Endothelial cell of umbilical vein (primary cell): ENCODE measurements at regions not wholly inside any gene's neighbourhood (a gene's known extent, or its start where the extent isn't known, plus 50 kb on each side); places are given as distances from the start of the nearest gene placed in this dataset.

Experiments used
- BruUV-seq: library from RNA; stranded (reverse); fragments of 400-500 nt; replicated peaks from 2 replicates; lab custom pipeline; 2021; lab: Mats Ljungman, UMichigan
- CTCF ChIA-PET: fragments of 300-600, 350-600 bp; sonication (Branson Sonifier 250); formaldehyde crosslinking; loops from one replicate; lab custom pipeline; 2021; ENCODE audit warnings: antibody characterized with exemption, inconsistent platforms; lab: Charles Lee
- POLR2A ChIA-PET: fragments of 300-600, 350-600 bp; sonication (Branson Sonifier 250); formaldehyde crosslinking; loops from one replicate; lab custom pipeline; 2021; ENCODE audit warnings: antibody characterized with exemption, inconsistent platforms; lab: Charles Lee
- DNase-seq: peaks from one replicate; pipeline ENCODE4 v3.0.0-alpha.2; 2011; ENCODE audit warnings: low read depth, low spot score
- FAIRE-seq: peaks from 2 replicates; lab custom pipeline; 2011; peaks lifted over from hg19 to GRCh38; lab: Jason Lieb, UNC
- H2AFZ ChIP-seq: 2 replicates; pipeline ENCODE4 v1.6.0; 2012; ENCODE audit warnings: low read depth, low read length, control low read depth, inconsistent platforms
- H3K27ac ChIP-seq: 2 replicates; pipeline ENCODE4 v1.5.1; 2011; ENCODE audit warnings: low read depth, mild to moderate bottlenecking, control low read depth, low read length, moderate library complexity; ENCODE audit not compliant: insufficient read depth
- H3K27me3 ChIP-seq, 2 experiments: 2 replicates each; pipeline versions ENCODE4 v1.6.0 to v1.6.1; 2011; ENCODE audit warnings: low read length in 2 of 2, mixed read lengths in 1 of 2; ENCODE audit not compliant: control insufficient read depth in 2 of 2, insufficient read depth in 2 of 2
- H3K36me3 ChIP-seq, 2 experiments: 2 replicates in 1 of 2; 3 replicates in 1 of 2; pipeline ENCODE4 v1.5.1; 2011; ENCODE audit warnings: low read length in 2 of 2, mild to moderate bottlenecking in 1 of 2, moderate library complexity in 1 of 2; ENCODE audit not compliant: control insufficient read depth in 2 of 2, insufficient read depth in 2 of 2; ENCODE audit errors: extremely low read depth in 1 of 2
- H3K4me1 ChIP-seq: 3 replicates; pipeline ENCODE4 v1.5.1; 2011; ENCODE audit warnings: mild to moderate bottlenecking, low read length; ENCODE audit not compliant: control insufficient read depth, insufficient read depth; ENCODE audit errors: extremely low read depth
- H3K4me2 ChIP-seq: 2 replicates; pipeline ENCODE4 v1.6.1; 2011; ENCODE audit warnings: low read length, control low read depth, mixed read lengths; ENCODE audit not compliant: insufficient read depth
- H3K4me3 ChIP-seq, 3 experiments: fragments of 200-600 bp in 1 of 3; sonication (generic), shearing (Covaris generic) in 1 of 3; replicated peaks in 1 of 3; 2 replicates each; pipeline ENCODE4 v1.5.1; 2011 to 2016; ENCODE audit warnings: control low read depth in 3 of 3, low read length in 3 of 3, mild to moderate bottlenecking in 2 of 3, inconsistent platforms in 1 of 3, low read depth in 1 of 3, moderate library complexity in 1 of 3; ENCODE audit not compliant: insufficient read depth in 1 of 3
- H3K79me2 ChIP-seq: 2 replicates; pipeline ENCODE4 v1.6.0; 2012; ENCODE audit warnings: low read length, inconsistent platforms; ENCODE audit not compliant: control insufficient read depth, insufficient read depth
- H3K9ac ChIP-seq: replicated peaks from 2 replicates; pipeline ENCODE3; 2011; ENCODE audit warnings: low read length, control low read depth; ENCODE audit not compliant: insufficient read depth; ENCODE audit errors: extremely low read depth
- H3K9me1 ChIP-seq: replicated peaks from 3 replicates; pipeline ENCODE4 v1.6.0; 2011; ENCODE audit warnings: mild to moderate bottlenecking, low read length; ENCODE audit not compliant: control insufficient read depth, insufficient read depth; ENCODE audit errors: extremely low read depth
- H3K9me3 ChIP-seq: replicated peaks from 2 replicates; pipeline ENCODE4 v1.5.1; 2012; ENCODE audit warnings: low read length, inconsistent platforms; ENCODE audit not compliant: control insufficient read depth, insufficient read depth
- H4K20me1 ChIP-seq: replicated peaks from 2 replicates; pipeline ENCODE3; 2011; ENCODE audit warnings: mild to moderate bottlenecking, low read length; ENCODE audit not compliant: control insufficient read depth, insufficient read depth; ENCODE audit errors: extremely low read depth
- EZH2 ChIP-seq: IDR thresholded peaks from 2 replicates; pipeline ENCODE4 v1.6.1; 2012; ENCODE audit warnings: borderline replicate concordance, low read depth, mild to moderate bottlenecking, moderate library complexity, low read length, inconsistent platforms; ENCODE audit not compliant: severe bottlenecking
- FOS ChIP-seq: IDR thresholded peaks from 2 replicates; pipeline ENCODE4 v1.6.1; 2011; ENCODE audit warnings: mild to moderate bottlenecking, low read length, moderate library complexity, borderline replicate concordance; ENCODE audit not compliant: insufficient read depth
- GATA2 ChIP-seq: IDR thresholded peaks from 2 replicates; pipeline ENCODE4 v1.7.0; 2011; ENCODE audit warnings: low read depth, mild to moderate bottlenecking, moderate library complexity, mixed read lengths, low read length; ENCODE audit not compliant: insufficient read length, insufficient read depth
- JUN ChIP-seq: IDR thresholded peaks from 2 replicates; pipeline ENCODE4 v1.6.1; 2011; ENCODE audit warnings: borderline replicate concordance, low read depth; ENCODE audit not compliant: insufficient read length, insufficient read depth
- MYC ChIP-seq: IDR thresholded peaks from one replicate; pipeline ENCODE4 v1.6.1; 2011; ENCODE audit warnings: mild to moderate bottlenecking, low read depth, low read length
- POLR2A ChIP-seq: IDR thresholded peaks from 2 replicates; pipeline ENCODE4 v1.6.1; 2012; ENCODE audit warnings: low read depth, mild to moderate bottlenecking, control low read depth, low read length
- POLR2AphosphoS5 ChIP-seq: IDR thresholded peaks from 2 replicates; pipeline ENCODE4 v1.6.1; 2012; ENCODE audit warnings: low read depth, mild to moderate bottlenecking, control low read depth, low read length, moderate library complexity; ENCODE audit not compliant: insufficient read depth
- dilution Hi-C: fragments of 300-500 bp; cut with MboI; formaldehyde crosslinking; loops from one replicate; pipeline ENCODE4 v1.15.0; 2019; ENCODE audit warnings: low sequenced_read_pairs; ENCODE audit not compliant: extremely low pct_ligation_motif_present
- intact Hi-C: fragments of 100-400 bp; cut with micrococcal nuclease; formaldehyde crosslinking; loops from one replicate; pipeline ENCODE4 v1.10.0; 2022
- TF ChIP-seq, protein P1 (sequence below): IDR thresholded peaks from 2 replicates; pipeline ENCODE4 v1.6.1; 2011; ENCODE audit not compliant: insufficient read depth, insufficient read length

DNA sequence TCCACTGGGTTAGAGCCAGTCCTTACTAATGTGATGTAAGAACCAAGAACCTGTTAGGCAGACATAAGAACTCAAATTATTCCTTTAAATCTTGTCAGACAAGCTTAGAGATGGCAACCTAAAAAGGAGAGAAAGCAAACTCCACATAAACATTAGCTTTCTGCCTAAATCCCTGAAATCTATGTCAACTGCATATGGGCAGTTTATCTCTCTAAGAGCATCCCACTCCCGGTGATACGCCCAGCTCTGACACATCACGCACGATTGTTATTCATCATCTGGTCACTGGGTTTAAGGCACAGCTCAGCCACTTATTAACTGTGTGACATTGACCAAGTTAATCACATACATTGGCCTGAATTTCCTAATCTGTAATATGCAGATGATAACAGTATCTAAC lies 323.7 kb downstream of the HHIPL2 start:
- no peak overlapping the region for H3K4me3 ChIP-seq
- FAIRE-seq, result no peak
- no peak overlapping the region for H3K27ac ChIP-seq
- no peaks in the 10 kb centered on the region for H3K27me3 ChIP-seq
- H4K20me1 ChIP-seq, result no peaks in the 10 kb centered on the region
- BruUV-seq, result no TSS peak
- H3K9ac ChIP-seq, result no peak overlapping the region
- POLR2A ChIA-PET, result no interaction called here
- H3K4me1 ChIP-seq, result no peaks in the 10 kb centered on the region
- no peaks in the 10 kb centered on the region for H3K79me2 ChIP-seq
- dilution Hi-C loops, result no loop called here
- H3K4me2 ChIP-seq, result no peak overlapping the region
- H3K9me1 ChIP-seq, result no peaks in the 10 kb centered on the region
- TF ChIP-seq MYC, result no peak
- no peak for TF ChIP-seq POLR2AphosphoS5
- no peak for TF ChIP-seq EZH2
- TF ChIP-seq, protein P1, sequence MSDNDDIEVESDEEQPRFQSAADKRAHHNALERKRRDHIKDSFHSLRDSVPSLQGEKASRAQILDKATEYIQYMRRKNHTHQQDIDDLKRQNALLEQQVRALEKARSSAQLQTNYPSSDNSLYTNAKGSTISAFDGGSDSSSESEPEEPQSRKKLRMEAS, result no peak
- TF ChIP-seq JUN, result no peak
- TF ChIP-seq GATA2, result no peak
- TF ChIP-seq POLR2A, result no peak
- no peak for TF ChIP-seq FOS
- no peaks in the 10 kb centered on the region for H3K9me3 ChIP-seq
- no peak overlapping the region for H2AFZ ChIP-seq
- intact Hi-C loops, result no loop called here
- no peak for DNase-seq
- CTCF ChIA-PET, result no interaction called here
- no peaks in the 10 kb centered on the region for H3K36me3 ChIP-seq

DNA sequence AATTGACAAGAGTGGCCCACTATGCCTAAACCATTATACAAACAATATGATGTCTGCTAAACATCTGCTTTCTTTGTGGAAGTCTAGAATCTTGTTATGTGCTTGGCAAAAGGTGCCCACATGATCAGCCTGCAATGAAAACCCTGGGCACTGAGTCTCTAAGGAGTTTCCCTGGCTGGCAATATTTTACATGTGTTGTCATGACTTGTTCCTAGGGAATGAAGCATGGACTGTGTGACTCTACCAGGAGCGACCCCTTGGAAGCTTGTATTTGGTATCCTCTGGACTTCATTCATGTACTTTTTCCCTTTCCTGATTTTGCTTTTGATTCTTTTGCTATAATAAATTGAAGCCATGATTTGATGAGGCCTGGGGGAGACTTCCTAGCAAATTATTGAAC lies 324.9 kb downstream of the HHIPL2 start:
- BruUV-seq, result no TSS peak
- CTCF ChIA-PET, result no interaction called here
- FAIRE-seq, result no peak

More for the DNA sequence above, 324.9 kb downstream of the HHIPL2 start:
- H3K9me1 ChIP-seq, result no peaks in the 10 kb centered on the region
- intact Hi-C loops, result no loop called here
- H3K4me1 ChIP-seq, result no peaks in the 10 kb centered on the region
- no peaks in the 10 kb centered on the region for H3K9me3 ChIP-seq
- TF ChIP-seq POLR2A, result no peak
- TF ChIP-seq, protein P1, result no peak
- dilution Hi-C loops, result no loop called here
- POLR2A ChIA-PET, result no interaction called here
- H4K20me1 ChIP-seq, result no peaks in the 10 kb centered on the region
- H3K9ac ChIP-seq, result no peak overlapping the region
- no peaks in the 10 kb centered on the region for H3K36me3 ChIP-seq
- H2AFZ ChIP-seq, result no peak overlapping the region
- no peak overlapping the region for H3K4me2 ChIP-seq
- H3K4me3 ChIP-seq, result no peak overlapping the region
- H3K79me2 ChIP-seq, result no peaks in the 10 kb centered on the region
- no peaks in the 10 kb centered on the region for H3K27me3 ChIP-seq
- no peak overlapping the region for H3K27ac ChIP-seq
- no peak for DNase-seq
